Duodenal mucosa (tissue), 2 donors: ENCODE measurements at regions not wholly inside any gene's neighbourhood (a gene's known extent, or its start where the extent isn't known, plus 50 kb on each side); places are given as distances from the start of the nearest gene placed in this dataset.

ENCODE experiments used
- H3K27ac ChIP-seq: one replicate; pipeline ENCODE4 v1.7.0; 2013; ENCODE audit warnings: low read depth, low read length
- H3K27me3 ChIP-seq, 2 donors: one replicate each; pipeline ENCODE4 v1.7.0; 2013; ENCODE audit warnings: low read length in 2 of 2, control low read depth in 1 of 2; ENCODE audit not compliant: insufficient read depth in 2 of 2, control insufficient read depth in 1 of 2
- H3K36me3 ChIP-seq, 2 donors: one replicate each; pipeline ENCODE4 v1.7.0; 2013; ENCODE audit warnings: low read length in 2 of 2, control low read depth in 1 of 2; ENCODE audit not compliant: insufficient read depth in 2 of 2, control insufficient read depth in 1 of 2
- H3K4me1 ChIP-seq, 2 donors: one replicate each; pipeline ENCODE4 v1.7.0; 2013; ENCODE audit warnings: low read length in 2 of 2, control low read depth in 1 of 2; ENCODE audit not compliant: insufficient read depth in 2 of 2, control insufficient read depth in 1 of 2
- H3K4me3 ChIP-seq, 2 donors: one replicate each; pipeline ENCODE4 v1.7.0; 2013; ENCODE audit warnings: low read length in 2 of 2, low read depth in 1 of 2
- H3K9ac ChIP-seq, 2 donors: one replicate each; pipeline ENCODE4 v1.7.0; 2013; ENCODE audit warnings: low read length in 2 of 2, low read depth in 1 of 2
- H3K9me3 ChIP-seq, 2 donors: one replicate each; pipeline ENCODE4 v1.7.0; 2013; ENCODE audit warnings: low read length in 2 of 2, control low read depth in 1 of 2; ENCODE audit not compliant: control insufficient read depth in 1 of 2

- no peaks in the 10 kb centered on the region for H3K4me1 ChIP-seq
- no peak overlapping the region for H3K9ac ChIP-seq
- H3K27me3 ChIP-seq, result no peaks in the 10 kb centered on the region
- no peak overlapping the region for H3K4me3 ChIP-seq
- H3K36me3 ChIP-seq, result no peaks in the 10 kb centered on the region
- no peak overlapping the region for H3K27ac ChIP-seq
- no peaks in the 10 kb centered on the region for H3K9me3 ChIP-seq
These were observed 171.0 kb upstream of the PRICKLE1 start for GRCh38 chr12:42760550-42760949.

- Histone ChIP-seq H3K4me3 (no peak overlapping the region), H3K4me1 (no peaks in the 10 kb centered on the region), H3K36me3 (no peaks in the 10 kb centered on the region), H3K9me3 (no peaks in the 10 kb centered on the region), H3K27me3 (no peaks in the 10 kb centered on the region), H3K9ac (no peak overlapping the region), H3K27ac (no peak overlapping the region)
These were observed 170.2 kb upstream of the PRICKLE1 start for GRCh38 chr12:42759622-42760273.

- Histone ChIP-seq H3K4me3 (no peak overlapping the region), H3K27ac (no peak overlapping the region), H3K4me1 (no peaks in the 10 kb centered on the region), H3K9me3 (no peaks in the 10 kb centered on the region), H3K27me3 (no peaks in the 10 kb centered on the region), H3K36me3 (no peaks in the 10 kb centered on the region), H3K9ac (no peak overlapping the region)
These were observed 169.3 kb upstream of the PRICKLE1 start for GRCh38 chr12:42758806-42759205.

GRCh38 chr12:42757624-42758119, 168.1 kb upstream of the PRICKLE1 start:
- no peaks in the 10 kb centered on the region for H3K4me1 ChIP-seq
- H3K27ac ChIP-seq, result no peak overlapping the region
- H3K27me3 ChIP-seq, result no peaks in the 10 kb centered on the region
- no peak overlapping the region for H3K9ac ChIP-seq
- H3K9me3 ChIP-seq, result no peaks in the 10 kb centered on the region
- no peaks in the 10 kb centered on the region for H3K36me3 ChIP-seq
- H3K4me3 ChIP-seq, result no peak overlapping the region

GRCh38 chr12:42756841-42757623, 167.5 kb upstream of the PRICKLE1 start:
- H3K4me1 ChIP-seq, result no peaks in the 10 kb centered on the region
- no peak overlapping the region for H3K27ac ChIP-seq
- no peak overlapping the region for H3K4me3 ChIP-seq

GRCh38 chr12:42750356-42750755, 160.8 kb upstream of the PRICKLE1 start:
- Histone ChIP-seq H3K4me1 (no peaks in the 10 kb centered on the region), H3K27me3 (no peaks in the 10 kb centered on the region), H3K36me3 (no peaks in the 10 kb centered on the region), H3K9ac (no peak overlapping the region), H3K27ac (no peak overlapping the region), H3K4me3 (no peak overlapping the region), H3K9me3 (peaks cover 7 to 8% of the 10 kb centered on the region in 2 donors)

More at GRCh38 chr12:42756841-42757623, 167.5 kb upstream of the PRICKLE1 start:
- no peak overlapping the region for H3K9ac ChIP-seq
- H3K27me3 ChIP-seq, result no peaks in the 10 kb centered on the region
- no peaks in the 10 kb centered on the region for H3K36me3 ChIP-seq
- H3K9me3 ChIP-seq, result no peaks in the 10 kb centered on the region

- no peaks in the 10 kb centered on the region for H3K4me1 ChIP-seq
These were observed 159.7 kb upstream of the PRICKLE1 start for GRCh38 chr12:42749239-42749638.

GRCh38 chr12:42744539-42745182, 155.1 kb upstream of the PRICKLE1 start:
- H3K27me3 ChIP-seq, result no peaks in the 10 kb centered on the region
- no peak overlapping the region for H3K27ac ChIP-seq
- H3K4me3 ChIP-seq, result no peak overlapping the region
- H3K4me1 ChIP-seq, result no peaks in the 10 kb centered on the region
- peaks cover 7 to 8% of the 10 kb centered on the region in 2 donors for H3K9me3 ChIP-seq
- H3K9ac ChIP-seq, result no peak overlapping the region
- H3K36me3 ChIP-seq, result no peaks in the 10 kb centered on the region

More at GRCh38 chr12:42749239-42749638, 159.7 kb upstream of the PRICKLE1 start:
- Histone ChIP-seq H3K4me3 (no peak overlapping the region), H3K36me3 (no peaks in the 10 kb centered on the region), H3K9me3 (peaks cover 7 to 8% of the 10 kb centered on the region in 2 donors), H3K27ac (no peak overlapping the region), H3K27me3 (no peaks in the 10 kb centered on the region), H3K9ac (no peak overlapping the region)

- Histone ChIP-seq H3K36me3 (no peaks in the 10 kb centered on the region), H3K27ac (no peak overlapping the region), H3K27me3 (no peaks in the 10 kb centered on the region), H3K4me3 (no peak overlapping the region), H3K9ac (no peak overlapping the region), H3K9me3 (peaks cover 7 to 8% of the 10 kb centered on the region in 2 donors), H3K4me1 (no peaks in the 10 kb centered on the region)
These were observed 153.2 kb upstream of the PRICKLE1 start for GRCh38 chr12:42742716-42743115.
